ENCODE measurements at regions not wholly inside any gene's neighbourhood (a gene's known extent, or its start where the extent isn't known, plus 50 kb on each side); places are given as distances from the start of the nearest gene placed in this dataset.

DNA sequence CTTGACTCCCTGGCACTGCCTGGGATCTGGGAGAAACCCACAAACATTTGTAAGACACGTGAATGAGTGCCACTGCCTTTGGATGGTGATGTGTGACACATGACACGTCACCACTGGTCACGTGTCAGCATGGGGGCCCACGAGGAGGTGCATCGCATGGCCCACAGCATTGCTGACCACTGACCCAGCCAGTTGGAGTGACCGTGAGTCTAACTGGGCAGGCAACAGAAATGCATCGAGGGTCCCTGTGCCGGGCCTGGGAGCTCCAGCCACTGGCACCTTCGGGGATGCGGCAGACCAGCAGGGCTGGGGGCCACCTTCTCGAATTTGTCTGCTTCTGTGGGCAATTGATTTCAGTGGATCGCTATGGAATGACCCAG, 121.9 kb upstream of the HDAC4 start:
- no peak for DNase-seq

DNA sequence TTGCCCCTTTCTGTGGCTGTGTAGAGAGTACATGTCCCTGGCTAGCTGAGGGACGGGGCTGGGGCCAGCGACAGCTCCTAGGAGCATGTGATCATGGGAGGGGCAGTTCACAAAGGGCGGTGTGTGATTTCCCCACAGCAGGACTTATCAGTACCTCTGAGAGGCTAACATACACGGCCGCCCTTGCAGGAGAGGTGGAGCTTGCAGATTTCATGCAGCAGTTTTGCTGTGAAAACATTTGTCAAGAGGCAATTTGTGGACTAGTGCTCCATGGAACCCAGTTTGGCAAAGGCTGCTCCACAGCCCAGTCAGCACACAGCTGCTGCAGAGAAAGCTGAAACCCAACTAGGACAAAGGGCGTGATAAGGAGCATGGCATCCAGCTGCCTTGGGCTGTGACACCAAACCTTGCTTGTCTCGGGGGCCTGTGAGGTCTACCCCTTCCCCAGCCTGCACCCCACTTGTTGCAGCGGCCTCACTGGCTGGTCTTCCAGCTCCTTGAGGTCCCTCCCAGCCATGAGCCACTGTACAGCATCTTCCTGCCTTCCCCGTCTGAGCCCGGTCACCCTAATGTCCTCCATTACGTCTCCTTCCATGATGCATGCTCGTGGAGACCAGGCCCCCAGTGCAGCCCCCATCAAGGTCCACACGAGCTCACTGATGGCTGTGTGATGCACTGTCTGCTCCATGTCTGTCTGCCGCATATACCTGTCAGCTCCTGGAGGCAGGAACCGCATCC, 121.4 kb upstream of the HDAC4 start:
- no peak for DNase-seq

DNA sequence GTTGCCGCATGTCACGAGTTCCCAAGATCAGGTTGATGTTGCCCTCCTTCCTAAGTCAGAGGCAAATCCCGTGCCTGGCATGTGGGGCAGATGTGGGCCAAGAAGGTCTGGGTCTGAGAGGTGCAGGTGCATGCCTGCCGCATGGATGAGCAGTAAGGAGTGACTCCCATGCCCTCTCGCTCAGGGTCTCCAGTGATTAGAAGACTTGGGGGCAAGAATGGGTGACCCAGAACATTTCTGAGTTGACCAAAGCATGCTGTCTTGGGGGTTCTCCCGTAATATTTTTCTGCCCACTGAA, 120.6 kb upstream of the HDAC4 start:
- no peak for DNase-seq

DNA sequence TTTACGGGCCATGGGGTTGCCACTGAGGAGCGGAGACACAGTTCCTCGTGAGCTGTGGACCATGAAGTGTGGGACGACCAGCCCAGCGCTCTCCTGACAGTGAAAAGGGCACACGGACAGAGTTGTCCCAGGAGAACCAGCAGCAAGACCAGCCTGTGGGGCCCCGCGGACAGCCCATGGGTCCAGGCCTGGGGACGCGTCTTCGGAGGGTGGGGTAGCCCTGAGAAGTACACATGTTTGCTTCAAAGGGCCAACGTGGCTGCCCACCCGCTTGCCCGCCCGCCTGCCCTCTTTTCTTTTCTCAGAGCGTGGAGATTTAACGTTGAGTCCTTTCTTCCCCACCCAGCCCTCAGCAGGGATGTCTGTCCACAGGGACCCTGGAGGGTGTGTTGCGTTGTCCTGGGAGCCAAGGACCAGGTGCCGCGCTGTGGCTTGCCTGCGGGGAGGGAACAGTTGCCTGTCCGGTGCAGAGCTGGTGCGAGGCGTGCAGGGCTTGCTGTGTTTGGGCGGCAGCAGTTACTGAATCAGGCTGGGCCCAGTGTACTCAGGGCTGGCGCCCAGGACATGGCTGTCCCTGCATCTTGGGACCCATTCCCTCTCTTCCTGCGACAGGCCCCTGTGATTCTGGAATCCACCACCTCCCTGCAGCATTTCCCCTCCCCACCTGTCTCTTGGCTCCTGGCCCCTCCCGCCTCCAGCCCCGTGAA, 120.1 kb upstream of the HDAC4 start:
- no peak for DNase-seq

DNA sequence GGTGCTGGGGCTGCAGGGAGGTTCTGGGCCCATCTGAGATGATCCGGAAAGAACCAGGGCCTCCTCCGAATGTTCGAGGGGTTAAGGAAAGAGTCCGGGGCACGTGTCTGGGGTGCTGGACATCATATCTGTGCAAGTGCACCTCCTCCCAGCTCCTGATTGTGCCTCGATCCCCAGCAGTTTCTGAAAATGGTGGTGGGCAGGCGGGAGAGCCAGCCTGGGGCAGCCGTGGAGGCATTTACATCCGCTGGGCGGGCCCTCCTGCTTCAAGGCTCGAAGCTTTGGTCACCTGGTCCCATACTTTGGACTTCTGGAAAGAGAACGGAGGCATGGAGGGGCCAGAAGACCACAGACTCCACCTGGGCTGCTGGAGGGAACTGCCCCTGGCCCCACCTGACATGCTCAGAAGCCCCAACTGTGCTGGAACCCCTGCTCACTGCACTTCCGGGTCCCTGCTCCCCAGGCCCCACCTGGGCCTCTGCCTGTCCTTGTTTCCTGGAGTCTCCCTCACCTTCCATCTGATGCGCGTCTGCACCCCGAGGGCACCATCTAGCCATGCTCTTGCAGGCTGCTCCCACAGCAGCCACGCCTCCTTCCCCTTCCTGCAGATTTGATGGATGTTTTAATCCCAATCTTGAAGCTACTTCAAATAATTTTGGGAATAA, 119.2 kb upstream of the HDAC4 start:
- no peak for DNase-seq

DNA sequence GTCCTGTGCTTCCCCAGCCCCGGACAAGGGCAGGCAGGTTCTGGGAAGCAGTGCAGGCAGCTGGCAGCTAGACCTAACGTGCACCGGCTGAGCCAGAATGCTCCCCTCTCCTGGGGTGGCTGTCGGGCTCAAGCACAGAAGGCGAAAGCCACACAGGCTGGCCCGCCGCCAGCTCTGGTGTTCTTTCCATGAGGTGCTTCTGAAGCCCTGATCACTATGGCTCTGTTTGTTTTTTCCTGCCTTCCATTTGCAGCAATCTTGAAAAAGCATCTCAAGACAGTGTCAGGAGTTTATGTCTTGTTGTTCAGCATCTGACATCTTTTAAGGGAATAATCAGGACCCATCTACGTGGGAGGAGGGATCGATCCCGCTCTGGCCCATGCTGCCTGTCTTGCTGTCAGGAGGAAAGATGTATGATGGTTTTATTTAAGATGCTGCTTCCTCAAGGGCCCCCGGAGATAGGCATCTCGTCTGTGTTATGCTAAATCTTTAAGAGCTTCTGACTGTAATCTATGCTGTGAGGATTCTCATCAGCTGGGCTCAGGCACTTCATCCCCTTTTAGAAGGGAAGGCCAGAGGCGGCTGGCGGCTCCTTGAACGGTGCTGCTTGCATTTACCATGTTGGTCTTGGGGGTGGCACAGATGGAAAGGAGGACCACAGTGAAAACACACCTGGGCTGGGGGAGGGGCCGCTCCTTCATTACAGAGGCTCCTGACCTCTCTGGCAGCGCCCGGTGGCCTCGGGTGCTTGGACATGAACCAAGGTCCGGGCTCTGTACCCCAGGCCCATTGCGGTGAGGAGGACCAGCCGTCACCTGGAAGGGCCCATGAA, 118.5 kb upstream of the HDAC4 start:
- no peak for DNase-seq

DNA sequence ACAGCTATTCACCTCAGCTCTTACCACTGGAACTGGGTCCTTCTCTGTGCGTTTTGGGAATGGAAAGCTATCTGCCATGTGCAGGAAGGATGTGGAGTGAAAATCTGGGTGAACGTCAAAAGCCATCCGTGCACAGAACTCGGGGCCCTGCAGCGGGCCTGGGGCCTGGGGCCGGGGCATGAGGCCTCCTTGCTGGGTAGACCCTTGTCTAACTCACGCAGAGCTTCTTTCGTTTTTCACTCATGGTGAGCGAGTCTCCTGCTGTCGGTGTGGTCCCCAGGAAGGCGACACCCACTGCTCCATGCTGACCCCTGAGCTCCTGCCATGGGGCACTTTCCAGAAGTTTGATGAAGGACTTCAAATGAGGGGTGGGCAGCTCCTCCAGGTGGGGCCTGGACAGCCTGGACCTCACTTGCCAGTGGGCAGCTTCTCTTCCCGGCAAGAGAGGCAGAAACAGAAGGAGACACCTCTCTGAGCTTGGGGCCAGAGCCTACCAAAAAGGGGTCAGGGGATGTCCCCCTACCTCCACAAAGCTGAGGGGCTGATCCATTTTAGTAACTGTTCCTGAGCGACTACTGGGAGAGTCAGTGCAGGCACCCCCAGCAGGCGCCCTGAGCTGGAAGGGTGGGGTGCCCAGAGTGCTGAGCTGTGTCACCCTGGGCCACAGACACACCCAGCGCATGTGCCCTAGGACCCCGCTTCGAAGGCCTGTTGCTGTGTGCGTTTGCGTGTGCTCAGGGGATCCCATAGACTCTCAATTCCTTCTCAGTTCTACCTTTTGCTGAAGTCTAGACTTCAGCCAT, 117.7 kb upstream of the HDAC4 start:
- DNase-seq: no peak

DNA sequence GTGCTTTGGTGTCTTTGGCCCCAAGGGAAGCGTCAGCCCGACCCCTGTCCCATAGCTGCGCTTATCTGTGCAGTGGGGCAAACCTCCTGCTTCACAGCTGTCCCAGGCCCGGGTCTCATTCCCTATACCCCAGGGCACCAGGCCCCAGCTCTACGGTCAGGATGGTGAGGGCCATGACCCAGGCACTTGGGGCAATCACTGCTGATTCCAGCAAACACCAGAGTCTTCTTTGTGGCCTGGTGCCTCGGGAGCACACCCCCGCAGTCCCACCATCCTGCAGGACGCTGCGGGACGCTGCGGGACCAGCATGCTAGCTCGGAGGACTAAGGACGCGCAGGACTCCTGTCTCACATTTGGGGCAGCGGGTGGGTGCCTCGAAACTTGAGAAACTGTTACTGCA, 116.9 kb upstream of the HDAC4 start:
- DNase-seq: no peak

DNA sequence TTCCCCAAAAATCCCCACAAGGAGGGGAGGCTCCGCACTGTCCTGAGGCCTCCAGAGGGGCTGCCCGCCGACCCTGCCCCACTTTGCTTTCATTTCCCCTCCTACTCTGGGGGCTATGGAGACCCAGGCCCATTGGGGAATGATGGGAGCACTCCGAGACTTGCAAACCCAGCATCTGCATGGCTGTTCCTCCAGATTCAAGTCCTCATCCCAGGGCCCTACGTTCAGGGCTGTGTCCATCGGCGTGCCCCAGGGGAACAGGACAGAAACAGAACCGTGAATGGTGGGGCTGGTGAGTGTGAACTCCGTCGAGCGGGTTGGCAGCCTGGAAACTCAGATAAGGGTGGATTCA, 116.1 kb upstream of the HDAC4 start:
- DNase-seq: no peak

DNA sequence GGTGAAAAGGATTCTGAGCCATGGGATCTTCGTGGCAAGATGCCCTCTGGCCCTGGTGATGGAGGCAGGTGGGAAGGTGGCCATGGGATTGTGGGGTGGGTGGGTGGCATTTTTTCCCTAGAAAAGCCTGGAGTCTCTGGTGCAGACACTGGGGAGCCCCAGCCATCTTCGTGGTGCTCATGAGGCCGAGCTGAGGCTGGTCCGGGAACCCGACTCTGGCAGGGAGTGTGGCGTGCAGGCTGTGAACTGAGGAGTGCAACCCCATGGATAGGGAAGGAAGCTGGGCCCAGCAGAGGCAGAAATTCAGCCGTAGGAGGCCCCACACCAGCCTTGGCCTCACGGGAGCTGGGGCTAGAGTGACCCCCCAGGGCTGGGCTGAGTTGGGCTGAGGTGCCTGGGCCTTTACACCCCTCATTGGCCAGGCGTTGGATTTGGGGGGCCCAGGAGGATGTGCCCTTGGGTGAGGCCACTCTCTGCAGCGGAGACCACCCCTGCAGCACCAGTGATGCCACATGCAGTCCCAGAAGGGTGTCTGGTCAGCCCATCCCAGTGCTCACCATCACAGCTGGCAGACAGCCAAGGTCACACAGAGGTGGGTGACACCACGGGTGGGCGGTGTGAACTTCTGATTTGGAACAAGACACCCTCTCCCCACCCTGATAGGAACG, 115.6 kb upstream of the HDAC4 start:
- DNase-seq: no peak

DNA sequence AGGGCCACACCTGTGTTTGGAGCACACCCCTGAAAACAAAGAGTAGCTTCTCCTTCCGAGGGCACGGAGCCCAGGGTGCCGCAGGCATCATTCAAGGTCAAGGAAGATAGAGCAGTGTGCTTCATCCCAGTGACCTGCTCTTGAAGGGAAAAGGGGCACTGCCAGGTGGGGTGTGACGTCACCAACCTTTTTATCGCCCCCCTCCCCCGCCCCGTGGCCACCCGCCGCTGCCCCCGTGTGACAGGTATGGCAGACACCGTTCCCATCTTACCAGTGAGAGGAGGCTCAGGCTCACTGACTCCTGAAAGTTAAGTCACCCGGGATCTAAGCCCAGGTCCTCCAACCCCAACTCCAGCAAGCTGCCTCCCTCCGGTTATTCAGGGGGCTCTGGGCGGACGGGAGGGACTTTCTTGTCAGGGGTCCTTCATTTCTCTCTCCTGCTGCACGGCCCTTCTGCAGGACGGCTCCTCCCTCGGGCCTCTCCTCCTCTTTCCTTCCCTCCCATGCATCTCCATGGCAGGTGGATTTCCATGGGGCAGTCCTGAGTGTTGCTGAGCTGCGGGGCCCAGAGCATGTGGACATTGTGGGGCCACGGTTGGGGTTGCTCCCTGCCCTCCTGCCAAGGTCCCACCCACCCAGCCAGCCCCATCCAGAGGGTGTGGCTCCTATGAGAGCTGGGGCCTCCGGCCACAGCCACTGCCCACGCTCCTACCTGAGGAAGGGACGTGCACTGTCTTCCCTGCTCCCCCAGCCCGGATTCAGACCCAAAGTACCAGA, 114.1 kb upstream of the HDAC4 start:
- no peak for DNase-seq

DNA sequence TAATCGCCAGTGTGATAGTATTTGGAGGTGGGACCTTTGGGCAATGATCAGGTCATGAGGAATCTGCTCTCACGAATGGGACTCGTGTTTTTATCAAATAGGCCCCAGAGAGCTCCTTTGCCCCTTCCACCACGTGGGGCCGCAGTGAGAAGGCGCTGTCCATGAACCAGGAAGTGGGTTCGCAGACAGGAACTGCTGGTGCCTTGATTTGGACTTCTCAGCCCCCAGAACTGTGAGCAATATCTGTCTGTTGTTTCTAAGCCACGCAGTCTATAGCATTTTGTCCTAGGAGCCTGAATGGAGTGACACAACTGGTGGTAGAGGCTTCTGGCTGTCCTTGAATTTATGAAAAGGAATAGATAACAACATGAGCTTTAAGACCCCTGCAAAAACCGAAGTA, 111.2 kb upstream of the HDAC4 start:
- DNase-seq: no peak

DNA sequence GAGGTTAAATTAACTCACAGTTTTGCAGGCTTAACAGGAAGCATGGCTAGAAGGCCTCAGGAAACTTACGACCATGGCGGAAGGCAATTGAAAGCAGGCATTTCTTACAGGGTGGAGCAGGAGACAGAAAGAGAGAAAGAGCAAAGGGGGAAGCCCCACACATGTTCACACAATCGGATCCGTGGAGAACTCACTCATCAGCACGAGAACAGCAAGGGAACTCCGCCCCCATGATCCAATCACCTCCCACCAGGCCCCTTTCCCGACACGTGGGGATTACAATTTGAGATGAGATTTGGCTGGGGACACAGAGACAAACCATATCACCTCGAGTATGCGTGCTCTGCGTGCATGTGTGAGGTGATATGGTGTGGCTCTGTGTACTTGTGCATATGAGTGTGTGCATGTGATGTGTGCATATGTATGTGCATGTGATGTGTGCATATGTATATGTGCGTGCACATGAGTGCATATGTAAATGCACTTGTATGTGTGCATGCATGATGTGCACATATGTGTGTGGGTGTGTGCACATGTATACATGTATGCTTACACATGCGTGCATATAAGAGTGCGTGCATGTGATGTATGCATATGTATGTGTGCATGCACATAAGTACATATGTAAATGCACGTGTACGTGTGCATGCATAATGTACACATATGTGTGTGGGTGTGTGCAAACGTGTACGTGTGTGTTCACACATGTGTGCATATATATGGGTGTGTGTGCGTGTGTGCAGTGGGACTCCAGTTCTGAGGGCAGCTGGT, 108.7 kb upstream of the HDAC4 start:
- DNase-seq: no peak

DNA sequence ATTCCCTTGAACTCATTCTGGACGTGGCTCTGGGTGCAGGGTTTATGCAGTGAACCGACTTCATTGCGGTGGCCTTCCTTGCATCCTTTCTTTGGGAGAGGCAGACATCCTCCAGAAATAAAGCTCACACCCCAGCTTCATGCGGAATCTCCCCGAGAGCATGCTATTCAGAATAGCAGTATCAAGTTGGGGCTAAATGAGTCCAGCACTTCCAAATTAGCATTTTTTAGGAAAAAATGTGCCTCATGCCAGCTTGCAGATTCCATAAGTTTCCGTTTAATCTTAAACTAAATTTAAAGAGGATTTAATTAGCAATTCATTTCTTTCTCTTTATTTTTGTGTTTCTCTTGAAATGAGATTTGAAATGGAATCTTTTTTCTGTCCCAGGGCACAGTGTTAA, 107.4 kb upstream of the HDAC4 start:
- DNase-seq: no peak

DNA sequence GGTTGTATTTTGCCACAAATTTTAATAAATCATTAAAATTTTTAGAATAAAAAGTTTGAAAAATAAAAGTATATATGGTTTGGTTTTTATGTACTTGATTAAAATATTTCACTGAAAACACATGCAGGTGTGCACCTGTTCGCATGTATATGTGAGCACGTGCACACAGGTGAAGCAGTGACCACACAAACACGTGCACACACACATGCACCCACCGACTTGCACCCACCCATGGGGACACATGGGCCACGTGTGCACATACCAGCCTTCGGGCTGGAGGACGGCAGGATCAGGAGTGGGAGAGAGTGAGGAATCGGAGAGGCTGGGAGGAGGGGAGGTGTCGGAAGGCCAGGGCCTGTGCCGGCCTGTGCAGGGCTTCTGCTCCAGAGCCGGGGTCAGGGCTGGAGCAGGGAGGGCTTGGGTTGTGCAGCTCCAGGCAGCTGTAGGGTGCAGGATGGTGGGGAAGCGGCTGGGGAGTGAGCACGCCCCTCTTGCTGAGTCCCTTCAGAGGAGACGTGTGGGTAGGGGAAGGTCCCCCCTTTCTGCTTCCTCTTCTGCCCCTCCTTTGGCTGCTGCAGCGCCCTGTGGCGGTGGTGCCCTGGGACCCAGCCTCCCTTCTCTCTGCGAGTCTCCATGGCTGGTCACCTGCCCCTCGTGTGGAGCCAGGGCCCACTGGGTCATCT, 106.9 kb upstream of the HDAC4 start:
- DNase-seq: no peak

DNA sequence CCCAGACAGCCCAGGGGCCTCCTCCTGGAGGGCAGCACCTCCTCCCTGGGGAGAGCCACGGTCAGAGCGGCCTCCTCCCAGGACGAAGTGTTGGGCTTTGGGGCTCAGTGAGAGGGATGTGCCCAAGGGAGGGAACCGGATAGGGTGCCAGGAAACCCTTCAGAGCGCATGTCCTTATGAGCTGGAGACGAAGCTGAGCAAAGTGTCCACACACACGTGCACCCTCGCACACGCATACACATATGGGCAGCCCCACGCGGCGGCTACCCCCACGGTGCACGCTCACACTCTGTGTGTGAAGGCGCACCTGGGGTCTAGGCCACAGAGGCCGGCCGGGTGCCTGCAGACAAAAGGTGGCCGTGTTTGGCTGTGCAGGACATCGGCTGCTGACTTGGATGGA, 106.1 kb upstream of the HDAC4 start:
- DNase-seq: no peak

DNA sequence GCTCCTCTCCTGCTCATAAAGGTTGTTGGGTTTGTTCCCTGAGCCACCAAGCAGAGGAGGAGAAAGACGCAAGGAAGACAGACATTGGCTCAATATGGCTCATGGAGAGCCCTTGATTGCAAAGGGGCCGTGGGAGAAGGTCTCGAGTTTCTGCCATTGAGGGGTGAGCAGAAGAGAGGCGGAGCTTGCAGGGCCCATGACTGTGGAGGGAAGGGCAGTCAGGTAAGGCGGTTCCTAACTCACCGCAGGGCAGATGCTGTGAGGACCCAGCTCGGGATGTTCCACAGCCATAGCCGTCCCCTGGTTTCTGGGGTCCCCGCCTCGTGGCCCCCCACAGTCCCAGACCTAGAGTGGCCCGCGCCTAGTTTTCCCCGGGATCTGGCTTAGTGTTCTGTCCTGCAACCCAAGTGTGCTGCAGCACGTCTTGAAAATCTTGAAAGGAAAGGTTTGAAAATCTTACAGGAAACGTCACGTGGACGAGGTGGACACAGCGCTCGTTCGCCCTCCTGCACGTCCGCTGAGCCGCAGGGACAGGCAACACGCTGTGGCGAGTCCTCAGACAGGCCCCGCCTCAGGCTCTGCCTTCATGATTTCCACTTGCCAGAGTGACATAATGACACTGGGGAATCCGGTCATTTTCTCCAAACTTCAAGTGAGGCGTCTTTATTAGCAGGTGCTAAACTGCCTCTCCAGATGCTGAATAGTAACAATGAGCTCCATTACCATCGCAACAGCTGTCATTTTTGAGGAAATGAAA, 105.5 kb upstream of the HDAC4 start:
- DNase-seq: no peak

DNA sequence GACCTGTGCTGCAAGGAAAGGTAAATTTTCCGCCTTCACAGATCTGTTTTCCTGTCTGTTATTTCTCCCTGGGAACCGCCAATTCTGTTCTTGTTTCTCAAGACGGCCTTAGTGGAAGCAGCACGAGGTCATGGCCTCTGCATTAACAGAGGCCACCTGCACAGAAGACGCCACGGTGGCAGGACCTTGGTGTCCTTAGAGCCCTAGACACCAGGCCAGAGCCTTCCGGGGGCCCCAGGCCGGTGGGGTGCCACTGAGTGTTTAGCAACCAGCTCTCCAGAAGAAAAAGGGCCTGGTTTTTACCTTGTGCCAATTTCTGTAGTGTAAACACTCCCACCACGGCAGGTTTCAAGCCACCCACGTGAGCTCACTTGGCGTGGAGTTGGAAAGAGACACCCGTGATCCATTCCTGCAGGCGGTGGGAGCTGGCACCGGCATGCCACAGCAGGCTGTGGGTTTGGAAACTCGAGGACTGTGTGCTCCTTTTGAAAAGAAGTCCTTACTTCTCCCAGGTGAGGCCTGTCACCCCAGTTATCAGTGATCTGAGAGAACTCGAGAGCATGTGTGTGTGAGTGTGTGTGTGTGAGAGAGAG, 103.9 kb upstream of the HDAC4 start:
- no peak for DNase-seq

All from fibroblast of skin of scalp (primary cell).